Hepatocyte (in vitro differentiated cells): ENCODE measurements at regions not wholly inside any gene's neighbourhood (a gene's known extent, or its start where the extent isn't known, plus 50 kb on each side); places are given as distances from the start of the nearest gene placed in this dataset.

Source experiments
- DNase-seq: peaks from one replicate; pipeline ENCODE4 v3.0.0-alpha.2; 2016; ENCODE audit warnings: low spot score
- H2AFZ ChIP-seq: fragments of 200-600 bp; sonication (generic); 2 replicates; pipeline ENCODE4 v1.6.0; 2016; ENCODE audit warnings: antibody characterized with exemption, mild to moderate bottlenecking
- H3K27ac ChIP-seq: fragments of 200-600 bp; sonication (generic); 2 replicates; pipeline ENCODE4 v1.5.1; 2016; ENCODE audit warnings: mild to moderate bottlenecking
- H3K27me3 ChIP-seq: fragments of 200-600 bp; sonication (generic); 2 replicates; pipeline ENCODE4 v1.6.1; 2016
- H3K36me3 ChIP-seq: fragments of 200-600 bp; sonication (generic); replicated peaks from 2 replicates; pipeline ENCODE4 v1.5.1; 2016; ENCODE audit warnings: low read depth; ENCODE audit not compliant: insufficient read depth
- H3K4me1 ChIP-seq: fragments of 200-600 bp; sonication (generic); 2 replicates; pipeline ENCODE4 v1.5.1; 2016; ENCODE audit warnings: mild to moderate bottlenecking, moderate library complexity; ENCODE audit not compliant: insufficient read depth
- H3K4me2 ChIP-seq: fragments of 200-600 bp; sonication (generic); 2 replicates; pipeline ENCODE4 v1.6.0; 2016
- H3K4me3 ChIP-seq: fragments of 200-600 bp; sonication (generic); 2 replicates; pipeline ENCODE4 v1.5.1; 2016; ENCODE audit warnings: mild to moderate bottlenecking
- H3K79me2 ChIP-seq: fragments of 200-600 bp; sonication (generic); 2 replicates; pipeline ENCODE4 v1.6.0; 2017; ENCODE audit warnings: mild to moderate bottlenecking
- H3K9me2 ChIP-seq: fragments of 200-600 bp; sonication (generic); replicated peaks from 2 replicates; pipeline ENCODE4 v1.6.0; 2017; ENCODE audit warnings: mild to moderate bottlenecking; ENCODE audit not compliant: insufficient read depth
- H3K9me3 ChIP-seq: fragments of 200-600 bp; sonication (generic); 2 replicates; pipeline ENCODE4 v1.5.1; 2016; ENCODE audit warnings: low read depth, mild to moderate bottlenecking
- H4K20me1 ChIP-seq: fragments of 200-600 bp; sonication (generic); 2 replicates; pipeline ENCODE4 v1.6.0; 2016; ENCODE audit warnings: mild to moderate bottlenecking; ENCODE audit not compliant: insufficient read depth, poor library complexity, severe bottlenecking
- EZH2 ChIP-seq: fragments of 200-600 bp; sonication (generic); IDR thresholded peaks from 2 replicates; pipeline ENCODE4 v1.6.1; 2016; ENCODE audit warnings: antibody characterized with exemption, mild to moderate bottlenecking, borderline replicate concordance
- EZH2phosphoT487 ChIP-seq: fragments of 200-600 bp; sonication (generic); IDR thresholded peaks from one replicate; pipeline ENCODE4 v1.6.1; 2018; ENCODE audit warnings: antibody characterized with exemption, mild to moderate bottlenecking, low read depth, moderate library complexity; ENCODE audit not compliant: unreplicated experiment, severe bottlenecking
- WGBS: methylation state at CpG from one replicate; pipeline ENCODE4 v1.1.6; 2016; ENCODE audit warnings: low lambda C conversion rate; ENCODE audit errors: missing lambda C conversion rate; 5-methylcytosine and 5-hydroxymethylcytosine counted together
- TF ChIP-seq, protein P1 (sequence below): fragments of 200-600 bp; sonication (generic); IDR thresholded peaks from 2 replicates; pipeline ENCODE4 v1.5.1; 2016; ENCODE audit warnings: antibody characterized with exemption, mild to moderate bottlenecking; ENCODE audit not compliant: poor library complexity

DNA sequence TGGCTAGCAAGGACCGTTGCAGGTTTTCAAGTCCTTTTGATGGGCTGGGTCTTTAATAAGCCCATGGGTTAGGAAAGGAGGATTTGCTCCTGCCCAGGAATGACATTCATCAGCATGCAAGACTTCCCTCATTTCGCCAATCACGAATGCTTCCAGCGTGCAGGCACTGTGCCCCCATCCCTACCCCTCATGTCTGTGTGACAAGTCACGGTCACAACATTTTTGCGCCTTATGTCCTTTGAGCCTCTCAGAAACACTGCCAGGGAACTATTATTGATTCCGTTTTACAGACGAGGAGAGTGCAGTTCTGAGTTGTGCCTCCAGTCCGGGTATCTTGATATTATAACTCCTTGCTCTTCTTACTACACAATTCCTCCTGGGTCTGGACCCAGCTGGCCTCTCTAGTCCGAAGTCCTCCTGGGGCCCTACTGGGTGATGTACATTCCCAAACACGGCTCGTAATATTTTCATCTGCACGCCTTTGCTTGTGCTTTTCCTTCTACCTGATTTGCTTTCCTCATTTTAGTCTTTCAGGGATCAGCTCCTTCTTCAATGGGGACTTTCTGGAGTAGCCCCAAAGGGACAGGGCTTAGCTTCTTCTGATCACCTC is 101.8 kb upstream of the MYCN start:
- H2AFZ ChIP-seq: no peak overlapping the region
- no peaks in the 10 kb centered on the region for H4K20me1 ChIP-seq
- no peaks in the 10 kb centered on the region for H3K36me3 ChIP-seq
- no peak for DNase-seq
- H3K27ac ChIP-seq: no peak overlapping the region
- no peak overlapping the region for H3K4me2 ChIP-seq
- peaks cover 9% of the 10 kb centered on the region for H3K4me1 ChIP-seq
- no peaks in the 10 kb centered on the region for H3K9me3 ChIP-seq
- no peaks in the 10 kb centered on the region for H3K79me2 ChIP-seq
- H3K4me3 ChIP-seq: no peak overlapping the region
- 94% methylated on average over 13 of the region's 13 CpGs for WGBS
- H3K9me2 ChIP-seq: no peaks in the 10 kb centered on the region
- TF ChIP-seq EZH2 (no peak), EZH2phosphoT487 (no peak)
- TF ChIP-seq, protein P1, sequence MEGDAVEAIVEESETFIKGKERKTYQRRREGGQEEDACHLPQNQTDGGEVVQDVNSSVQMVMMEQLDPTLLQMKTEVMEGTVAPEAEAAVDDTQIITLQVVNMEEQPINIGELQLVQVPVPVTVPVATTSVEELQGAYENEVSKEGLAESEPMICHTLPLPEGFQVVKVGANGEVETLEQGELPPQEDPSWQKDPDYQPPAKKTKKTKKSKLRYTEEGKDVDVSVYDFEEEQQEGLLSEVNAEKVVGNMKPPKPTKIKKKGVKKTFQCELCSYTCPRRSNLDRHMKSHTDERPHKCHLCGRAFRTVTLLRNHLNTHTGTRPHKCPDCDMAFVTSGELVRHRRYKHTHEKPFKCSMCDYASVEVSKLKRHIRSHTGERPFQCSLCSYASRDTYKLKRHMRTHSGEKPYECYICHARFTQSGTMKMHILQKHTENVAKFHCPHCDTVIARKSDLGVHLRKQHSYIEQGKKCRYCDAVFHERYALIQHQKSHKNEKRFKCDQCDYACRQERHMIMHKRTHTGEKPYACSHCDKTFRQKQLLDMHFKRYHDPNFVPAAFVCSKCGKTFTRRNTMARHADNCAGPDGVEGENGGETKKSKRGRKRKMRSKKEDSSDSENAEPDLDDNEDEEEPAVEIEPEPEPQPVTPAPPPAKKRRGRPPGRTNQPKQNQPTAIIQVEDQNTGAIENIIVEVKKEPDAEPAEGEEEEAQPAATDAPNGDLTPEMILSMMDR: no peak
- H3K27me3 ChIP-seq: no peaks in the 10 kb centered on the region

DNA sequence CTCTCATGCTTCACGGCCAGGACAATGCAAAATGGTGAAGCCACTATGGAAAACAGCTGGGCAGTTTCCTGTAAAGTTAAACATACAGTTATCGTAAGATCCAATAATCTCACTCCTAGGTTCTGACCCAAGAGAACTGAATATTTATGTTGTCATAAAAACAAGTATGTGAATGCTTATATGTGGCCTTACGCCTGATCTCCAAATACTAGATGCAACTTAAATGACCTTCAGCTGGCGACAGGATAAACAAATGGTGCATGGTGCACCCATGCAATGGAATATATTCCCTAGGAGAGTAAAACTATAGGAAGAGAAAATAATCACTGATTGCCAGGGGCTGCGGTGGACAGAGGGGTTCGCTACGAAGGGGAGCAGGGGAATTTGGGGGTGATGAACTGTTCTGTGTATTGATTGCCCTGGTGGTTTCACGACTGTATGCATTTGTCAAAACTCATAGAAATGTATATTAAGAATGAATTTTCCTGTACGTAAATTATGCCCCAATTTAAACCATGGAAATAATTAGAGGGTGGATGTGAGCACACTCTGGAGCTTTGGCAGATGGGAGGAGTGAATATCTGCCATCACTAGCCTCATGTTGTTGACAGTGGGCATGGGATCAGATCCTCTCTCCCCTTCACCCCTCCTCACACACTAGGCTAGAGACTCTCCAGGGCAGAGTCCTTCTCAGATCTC is 100.8 kb upstream of the MYCN start:
- no peaks in the 10 kb centered on the region for H3K9me2 ChIP-seq
- H4K20me1 ChIP-seq: no peaks in the 10 kb centered on the region
- no peak overlapping the region for H3K4me3 ChIP-seq
- H3K79me2 ChIP-seq: no peaks in the 10 kb centered on the region
- H3K27me3 ChIP-seq: no peaks in the 10 kb centered on the region
- no peaks in the 10 kb centered on the region for H3K36me3 ChIP-seq
- no peak overlapping the region for H3K4me2 ChIP-seq
- 84% methylated on average over 9 of the region's 9 CpGs for WGBS
- no peak for TF ChIP-seq EZH2
- peak overlapping the region; percentile 10 for H3K27ac ChIP-seq
- no peak overlapping the region for H2AFZ ChIP-seq
- H3K9me3 ChIP-seq: no peaks in the 10 kb centered on the region
- H3K4me1 ChIP-seq: peaks cover 9% of the 10 kb centered on the region
- DNase-seq: no peak

DNA sequence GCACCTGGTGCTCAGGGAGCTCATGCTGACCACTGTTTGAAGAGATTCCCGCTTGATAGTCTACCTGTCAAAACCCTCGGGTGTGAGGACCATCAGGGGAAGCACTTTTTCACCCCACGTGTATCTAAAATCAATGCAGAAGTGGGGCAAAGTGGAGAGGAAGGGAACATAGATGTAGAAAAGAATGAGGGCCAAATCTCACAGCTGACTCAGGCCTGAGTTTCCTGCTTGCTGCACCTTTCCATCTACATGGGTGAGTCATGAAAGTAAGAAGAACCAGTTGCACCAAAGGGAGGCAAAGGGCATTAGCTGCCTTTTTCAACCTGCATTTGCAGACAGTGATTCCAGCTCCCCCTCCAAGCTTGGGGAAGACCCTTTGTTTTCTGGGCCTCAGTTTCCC is 100.2 kb upstream of the MYCN start:
- H3K27me3 ChIP-seq: no peaks in the 10 kb centered on the region

DNA sequence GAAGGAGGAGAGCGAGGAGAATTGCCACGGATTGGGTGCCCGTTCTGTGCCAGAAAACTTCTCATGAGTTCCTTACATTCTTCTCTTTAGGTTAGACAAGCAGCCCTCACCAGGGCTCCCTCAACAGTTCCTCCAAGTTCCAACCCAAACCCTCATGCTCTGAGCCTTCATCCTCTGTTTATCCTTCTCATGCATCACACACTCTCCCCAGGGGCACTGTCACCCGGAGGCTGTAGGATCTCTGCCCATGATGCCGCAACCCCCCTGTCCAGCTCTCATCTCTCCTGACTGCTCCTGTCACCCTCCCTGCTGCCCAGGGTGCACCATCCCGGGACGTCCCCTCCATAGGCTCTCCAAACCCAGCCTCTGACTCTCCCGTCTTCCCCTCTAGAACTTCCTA is 99.4 kb upstream of the MYCN start:
- Histone ChIP-seq H3K36me3 (no peaks in the 10 kb centered on the region), H3K27ac (no peak overlapping the region), H3K9me2 (no peaks in the 10 kb centered on the region), H3K4me3 (no peak overlapping the region), H3K4me1 (peaks cover 9% of the 10 kb centered on the region), H4K20me1 (no peaks in the 10 kb centered on the region), H3K27me3 (no peaks in the 10 kb centered on the region), H3K4me2 (no peak overlapping the region), H3K79me2 (no peaks in the 10 kb centered on the region), H2AFZ (no peak overlapping the region), H3K9me3 (no peaks in the 10 kb centered on the region)
- WGBS: 97% methylated on average over 8 of the region's 8 CpGs
- no peak for DNase-seq
- TF ChIP-seq EZH2phosphoT487 (no peak), EZH2 (no peak)
- TF ChIP-seq, protein P1: no peak

More for the DNA sequence above, 100.2 kb upstream of the MYCN start:
- peaks cover 9% of the 10 kb centered on the region for H3K4me1 ChIP-seq
- H3K9me3 ChIP-seq: no peaks in the 10 kb centered on the region
- TF ChIP-seq, protein P1: no peak
- TF ChIP-seq EZH2 (no peak), EZH2phosphoT487 (no peak)
- 84% methylated on average over 3 of the region's 3 CpGs for WGBS
- H3K79me2 ChIP-seq: no peaks in the 10 kb centered on the region
- H3K4me3 ChIP-seq: no peak overlapping the region
- H3K4me2 ChIP-seq: no peak overlapping the region
- no peaks in the 10 kb centered on the region for H4K20me1 ChIP-seq
- H3K27ac ChIP-seq: peak overlapping the region; percentile 38
- H2AFZ ChIP-seq: no peak overlapping the region
- peak; percentile 55 for DNase-seq
- H3K36me3 ChIP-seq: no peaks in the 10 kb centered on the region
- H3K9me2 ChIP-seq: no peaks in the 10 kb centered on the region
